ENCODE measurements at regions not wholly inside any gene's neighbourhood (a gene's known extent, or its start where the extent isn't known, plus 50 kb on each side); places are given as distances from the start of the nearest gene placed in this dataset.

DNA sequence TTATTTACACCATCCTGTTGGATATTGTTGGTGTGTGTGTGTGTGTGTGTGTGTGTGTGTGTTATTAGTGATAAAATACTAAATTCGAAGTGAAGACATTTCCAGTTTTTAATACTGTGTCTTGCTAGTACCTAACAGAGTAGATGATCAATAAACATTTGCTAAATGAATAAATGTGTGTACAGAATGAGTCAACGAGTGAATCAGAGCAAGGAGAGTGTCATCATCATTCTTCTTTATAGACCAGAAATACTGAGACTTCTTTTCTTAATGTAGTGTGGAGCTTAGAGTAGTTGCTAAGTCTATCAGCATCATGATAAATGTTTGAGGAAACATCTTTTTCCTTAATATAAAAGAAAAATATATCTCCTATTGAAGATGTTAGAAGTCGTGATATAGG, 169.7 kb upstream of the SATB2 start:
- no peak for DNase-seq

DNA sequence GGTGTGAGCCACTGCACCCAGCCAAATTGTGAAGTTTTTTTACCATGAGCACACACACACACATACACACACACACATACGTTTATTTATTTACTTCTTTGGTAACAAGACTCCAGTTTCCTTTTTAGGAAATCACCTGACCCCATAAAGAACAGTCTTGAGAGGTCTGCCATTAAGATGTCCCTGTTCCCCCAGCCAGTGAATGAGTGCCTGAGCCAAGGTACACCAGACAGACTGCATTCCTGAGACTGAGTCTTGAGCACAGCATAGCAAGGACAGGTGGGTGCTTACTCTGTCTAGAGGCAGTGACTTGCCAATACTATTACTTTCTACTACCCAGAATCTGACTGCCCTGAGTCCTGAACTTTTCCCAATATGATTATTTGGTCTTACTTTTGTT, 167.2 kb upstream of the SATB2 start:
- DNase-seq = no peak

DNA sequence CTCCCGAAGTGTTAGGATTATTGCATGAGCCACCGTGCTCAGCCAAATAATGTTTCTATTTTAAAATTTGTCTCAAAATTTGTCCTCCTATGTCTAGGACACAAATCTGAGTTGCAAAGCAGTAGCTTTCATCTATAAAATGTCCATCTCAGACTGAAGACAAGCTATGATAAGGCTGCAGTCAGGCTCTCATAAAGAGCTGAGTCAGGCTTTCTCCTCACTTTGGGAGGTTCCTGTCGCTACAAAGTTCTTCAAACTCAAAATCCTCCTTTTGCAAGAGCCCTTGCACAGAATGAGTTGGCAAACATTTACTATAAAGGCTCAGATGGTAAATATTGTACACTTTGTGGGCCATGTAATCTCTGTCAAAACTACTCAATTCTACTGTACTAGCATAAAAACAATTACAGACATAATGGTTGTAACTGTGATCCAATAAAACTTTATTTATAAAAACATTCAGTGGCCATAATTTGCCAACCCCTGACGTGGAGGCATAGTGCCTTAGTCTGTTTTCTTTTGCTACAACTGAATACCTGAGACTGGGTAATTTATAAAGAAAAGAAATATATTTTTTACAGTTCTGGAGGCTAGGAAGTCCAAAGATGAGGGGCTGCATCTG, 154.9 kb upstream of the SATB2 start:
- no peak for DNase-seq

DNA sequence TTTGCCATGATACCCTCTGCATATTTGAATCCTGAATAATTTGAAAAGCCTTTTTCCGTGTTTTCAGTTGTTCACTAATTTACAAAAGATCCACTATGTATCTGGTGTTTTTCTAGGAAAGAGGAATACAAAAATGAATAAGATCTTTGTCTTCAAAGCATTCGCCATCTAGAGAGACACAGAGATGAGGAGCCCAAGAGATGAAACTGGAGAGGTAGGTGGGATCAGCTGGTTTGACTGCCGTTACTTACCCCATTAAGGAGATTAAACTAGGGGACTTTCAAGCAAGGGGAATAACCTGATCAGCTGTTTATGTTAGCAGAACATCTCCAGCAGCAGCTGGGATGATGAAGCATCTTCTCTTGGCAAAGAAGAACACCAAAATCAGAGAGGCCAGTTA, 150.2 kb upstream of the SATB2 start:
- DNase-seq = no peak

DNA sequence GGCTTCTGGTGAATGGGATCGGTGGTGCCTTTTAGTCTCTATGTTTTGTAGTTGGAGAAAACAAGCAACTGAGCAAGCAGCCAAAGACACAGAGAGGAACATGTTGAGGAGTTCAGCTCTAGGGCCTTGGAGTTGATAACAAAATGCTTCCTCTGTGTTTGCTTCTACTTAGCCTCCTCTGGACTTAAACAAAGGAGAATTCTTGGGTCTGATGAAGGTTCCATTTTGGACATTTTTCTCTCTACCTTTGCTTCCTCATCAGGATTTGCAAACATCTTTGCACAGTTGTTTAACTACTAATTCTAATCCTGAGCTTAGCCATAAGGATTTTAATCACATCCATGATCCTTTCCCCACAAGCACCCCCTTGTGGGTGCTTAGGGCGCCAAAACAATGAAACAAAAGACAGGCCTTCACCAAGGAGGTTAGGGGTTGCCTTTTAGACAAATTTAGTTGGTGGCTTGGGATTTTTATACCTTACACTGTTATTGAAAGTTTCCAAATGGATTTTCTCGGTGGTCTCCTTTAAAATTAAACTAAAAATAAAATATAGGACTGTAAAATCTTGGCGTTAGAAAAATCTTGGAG, 148.5 kb upstream of the SATB2 start:
- DNase-seq = no peak

DNA sequence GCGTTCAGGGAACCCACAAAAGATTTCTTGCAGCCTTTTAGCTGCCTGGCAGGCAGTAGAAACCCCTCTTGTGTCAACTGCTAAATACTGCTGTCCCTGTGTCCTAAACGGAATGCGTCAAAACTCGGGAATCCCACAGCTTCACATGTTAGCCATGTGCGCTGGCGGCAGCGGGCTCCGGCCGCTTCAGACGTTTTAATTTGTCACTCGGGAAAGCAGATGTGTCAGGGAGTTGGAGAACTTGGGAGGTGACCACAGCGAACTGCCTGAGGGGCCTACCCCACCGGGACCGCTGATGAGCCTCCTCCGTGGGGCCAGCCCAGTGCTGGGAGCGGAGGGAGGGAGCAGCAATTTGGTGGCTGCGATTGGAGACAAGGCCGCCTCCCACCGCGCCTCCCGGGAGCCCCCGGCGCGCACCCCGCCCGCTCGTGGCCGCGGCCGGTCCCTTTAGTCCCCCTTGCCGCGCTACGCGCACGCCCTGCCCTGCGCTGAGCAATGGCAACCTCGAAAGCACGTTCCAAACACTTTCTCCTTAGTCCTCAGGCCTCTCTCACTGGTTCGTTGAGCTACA, 146.1 kb upstream of the SATB2 start:
- no peak for DNase-seq

DNA sequence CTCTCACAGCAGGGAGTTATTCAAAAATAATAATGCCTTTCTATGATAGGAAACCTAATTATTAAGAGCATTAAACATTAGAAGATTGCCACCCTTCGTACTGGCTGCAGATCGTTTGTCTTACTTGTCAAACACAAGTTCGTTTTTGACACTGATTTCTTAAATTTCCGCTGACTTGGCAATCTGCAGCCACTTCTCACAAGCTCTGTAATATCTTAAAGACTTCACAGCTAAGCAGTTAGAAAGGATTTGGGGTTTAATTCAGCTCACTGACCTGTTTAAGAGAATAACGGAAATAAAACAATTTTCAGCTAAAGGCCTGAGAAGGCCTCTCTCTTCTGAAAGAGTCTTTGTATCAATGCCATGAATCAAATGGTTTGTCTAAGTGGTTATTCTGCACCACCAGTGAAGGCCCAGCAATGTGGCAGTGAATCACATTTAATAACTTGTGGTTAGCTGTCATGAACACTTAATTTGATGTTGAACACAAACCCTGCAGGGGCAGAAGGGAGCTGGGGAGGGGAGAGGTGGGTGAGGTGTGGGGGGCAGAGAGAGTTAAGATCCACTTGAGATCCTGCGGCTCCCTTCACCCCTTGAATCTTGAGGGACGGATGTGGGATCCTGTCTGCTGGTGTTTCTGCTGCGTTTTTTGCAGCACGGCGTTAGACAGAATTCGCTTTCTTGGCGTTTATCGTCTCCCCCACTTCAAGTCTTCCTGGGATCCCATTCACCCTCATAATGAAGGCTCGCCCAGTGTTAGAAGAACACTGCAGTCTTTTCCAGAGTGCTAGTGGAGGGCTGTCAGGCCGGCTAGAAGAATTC, 145.4 kb upstream of the SATB2 start:
- no peak for DNase-seq

DNA sequence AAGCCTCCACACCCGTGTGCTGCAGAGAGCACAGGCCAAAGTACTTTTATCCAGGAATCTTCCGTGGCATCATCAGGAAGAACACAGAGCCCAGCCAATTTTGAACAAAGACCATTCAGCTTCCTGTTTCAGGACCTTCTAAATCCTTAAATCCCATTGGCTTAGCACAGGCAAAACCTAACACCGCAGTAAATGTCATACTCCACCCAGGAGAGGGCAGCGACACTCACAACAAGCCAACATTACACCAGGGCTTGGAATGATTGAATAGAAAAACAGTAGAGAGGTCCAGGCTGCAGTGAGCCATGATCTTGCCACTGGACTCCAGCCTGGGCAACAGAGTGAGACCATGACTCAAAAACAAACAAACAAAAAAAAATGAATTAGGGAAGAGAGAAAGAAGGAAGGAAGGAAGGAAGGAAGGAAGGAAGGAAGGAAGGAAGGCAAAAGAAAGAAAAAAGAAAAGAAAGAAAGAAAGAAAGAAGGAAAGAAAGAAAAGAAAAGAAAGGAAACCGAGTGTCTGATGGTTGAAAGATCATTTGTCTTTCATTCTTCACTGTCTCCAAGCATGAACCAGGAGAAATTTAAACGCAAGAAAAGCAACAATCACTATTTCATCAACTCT, 144.6 kb upstream of the SATB2 start:
- DNase-seq = no peak

DNA sequence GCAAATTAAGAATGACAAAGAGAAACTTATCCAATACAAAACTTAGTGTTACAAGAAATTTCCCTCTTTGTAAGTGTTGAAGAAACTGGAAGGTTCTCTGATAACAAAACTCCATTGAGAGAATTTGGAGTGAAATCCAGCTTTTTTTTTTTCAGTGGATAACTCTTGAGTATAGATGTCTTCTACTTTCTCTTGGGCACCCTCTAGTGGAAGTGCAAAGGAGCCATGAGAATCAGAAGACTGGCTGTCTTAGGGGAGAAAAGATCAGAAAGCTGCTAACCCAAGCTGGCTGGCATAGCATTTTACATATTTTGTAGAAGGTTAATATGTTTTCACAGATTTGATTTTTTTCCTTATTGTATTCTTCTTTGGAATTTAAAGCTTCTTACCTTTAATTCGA, 138.8 kb upstream of the SATB2 start:
- peak; percentile 12 for DNase-seq

DNA sequence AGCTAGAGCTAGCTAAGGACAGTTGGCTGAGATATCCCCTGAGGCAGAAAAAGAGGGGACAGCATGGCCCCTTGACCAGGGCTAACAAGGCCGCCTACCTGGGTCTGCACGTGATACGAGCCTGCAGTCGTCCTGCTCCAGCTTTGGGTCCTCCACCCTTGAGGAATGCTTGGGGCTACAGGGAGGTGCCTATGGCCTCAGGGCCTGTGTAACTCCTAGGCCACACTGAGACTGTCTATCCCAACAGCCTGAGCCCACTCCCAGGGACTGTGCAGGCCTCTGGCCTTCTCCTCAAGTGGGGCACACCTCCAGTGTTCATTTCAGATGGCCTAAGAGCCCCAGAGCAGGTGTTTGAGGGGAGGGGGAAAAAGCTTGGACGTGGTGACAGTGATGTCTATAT, 136.7 kb upstream of the SATB2 start:
- no peak for DNase-seq

DNA sequence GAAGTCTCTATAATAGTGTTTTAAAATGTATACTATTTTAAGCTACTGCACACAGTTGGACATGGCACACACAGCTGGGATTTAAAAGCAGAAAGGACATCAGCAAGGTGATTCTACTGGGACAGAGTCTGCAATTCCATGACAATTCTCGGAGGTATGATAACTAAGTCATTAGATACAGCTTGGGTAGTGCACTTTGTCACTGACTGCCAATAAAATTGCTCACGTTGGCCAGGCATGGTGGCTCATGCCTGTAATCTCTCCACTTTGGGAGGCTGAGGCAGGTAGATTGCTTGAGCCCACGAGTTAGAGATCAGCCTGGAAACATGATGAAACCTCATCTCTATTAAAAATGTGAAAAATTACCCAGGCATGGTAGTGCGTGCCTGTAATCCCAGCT, 134.1 kb upstream of the SATB2 start:
- DNase-seq = no peak

DNA sequence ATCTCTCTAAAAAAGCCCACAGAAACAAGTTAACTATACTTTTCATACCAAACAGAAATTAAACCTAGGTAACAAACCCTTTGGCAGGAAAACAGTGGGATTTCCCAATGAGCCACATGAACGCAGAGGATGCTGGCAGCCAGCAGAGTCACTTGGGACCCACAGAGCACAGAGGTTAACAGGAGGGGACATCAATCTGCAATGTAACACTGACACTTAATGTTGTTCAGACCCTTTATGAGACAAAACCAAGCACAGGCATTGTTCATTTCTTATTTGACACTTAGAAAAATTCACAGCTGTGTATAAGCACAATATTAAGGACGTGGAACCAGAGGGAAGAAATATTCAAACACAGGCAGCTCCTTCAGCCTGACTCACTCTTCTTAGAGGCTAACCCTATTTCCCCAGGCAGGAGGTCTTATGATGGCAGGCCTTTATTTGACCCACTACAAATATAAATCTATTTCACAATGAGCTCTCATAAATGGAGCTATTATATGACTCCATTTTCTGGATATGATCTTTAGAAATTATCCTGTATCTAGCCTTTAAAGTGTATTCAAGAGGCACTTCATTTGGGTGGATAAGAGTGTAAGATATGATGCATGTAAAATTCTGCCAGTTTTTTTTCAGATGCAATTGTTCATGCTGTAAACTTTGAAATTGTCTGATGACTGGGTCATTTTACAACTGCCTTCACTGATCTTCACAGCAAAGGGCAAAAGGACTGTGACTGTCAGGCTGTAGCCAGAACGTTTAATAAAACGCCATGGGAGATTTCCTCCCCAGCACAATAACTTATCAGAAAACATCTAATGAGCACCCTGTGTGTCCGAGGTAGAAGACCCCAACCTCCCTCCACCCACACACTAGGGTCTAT, 132.8 kb upstream of the SATB2 start:
- DNase-seq = no peak

DNA sequence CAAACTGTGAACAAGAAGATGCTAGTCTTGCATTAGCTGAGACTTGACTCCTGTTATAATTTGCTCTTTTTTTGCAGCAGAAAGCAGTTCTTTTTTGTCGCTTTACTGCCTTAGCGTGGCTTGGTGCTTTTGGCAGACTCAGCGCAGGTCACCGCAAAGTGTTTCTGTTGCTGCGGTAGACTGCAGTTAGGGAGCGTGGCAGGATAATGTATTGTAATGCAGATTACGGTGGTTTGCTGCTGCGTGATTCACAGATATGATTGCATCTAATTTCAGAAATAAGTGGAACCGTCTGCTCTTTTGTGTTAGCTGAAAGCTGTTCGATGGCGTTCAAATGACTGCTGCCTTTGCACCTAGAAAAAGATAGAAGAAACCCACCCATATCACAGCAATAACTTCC, 131.6 kb upstream of the SATB2 start:
- DNase-seq = no peak

DNA sequence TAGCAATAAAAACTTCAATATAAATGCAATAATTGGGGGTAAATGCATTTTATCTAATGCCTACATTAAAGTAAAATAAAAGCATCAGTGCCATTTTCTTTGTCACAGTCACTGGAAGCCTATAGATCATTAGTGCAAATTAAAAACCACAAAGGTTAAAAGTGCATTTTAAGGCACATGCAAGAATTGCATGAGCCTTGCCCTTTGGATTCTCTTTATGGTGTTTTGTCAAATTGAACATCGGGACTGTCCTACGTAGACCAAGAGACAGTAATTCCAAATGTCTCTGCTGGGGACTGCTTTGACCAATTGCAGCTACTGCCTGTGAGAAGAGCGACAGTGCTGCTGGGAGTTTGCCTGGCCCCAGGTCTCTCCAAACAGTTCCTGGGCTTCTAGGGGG, 130.3 kb upstream of the SATB2 start:
- DNase-seq = no peak

DNA sequence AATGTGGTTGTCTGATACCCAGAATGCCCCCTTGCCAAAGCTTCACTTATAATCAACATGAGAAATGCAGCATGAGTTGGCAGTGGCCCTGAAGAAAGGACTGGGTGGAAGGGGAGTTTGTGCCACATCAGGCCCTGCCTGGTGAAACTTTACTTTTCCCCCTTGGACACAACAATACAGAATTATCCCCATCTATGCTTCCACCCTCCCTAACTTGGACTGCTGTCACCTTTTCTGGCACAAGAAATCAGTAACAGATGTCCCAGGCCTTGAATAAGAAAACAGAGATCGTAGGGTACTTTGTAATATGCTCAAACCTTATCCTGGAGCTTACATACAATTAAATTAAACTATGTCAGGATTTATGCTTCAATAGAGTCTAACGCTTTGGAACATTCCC, 128.9 kb upstream of the SATB2 start:
- DNase-seq = no peak

DNA sequence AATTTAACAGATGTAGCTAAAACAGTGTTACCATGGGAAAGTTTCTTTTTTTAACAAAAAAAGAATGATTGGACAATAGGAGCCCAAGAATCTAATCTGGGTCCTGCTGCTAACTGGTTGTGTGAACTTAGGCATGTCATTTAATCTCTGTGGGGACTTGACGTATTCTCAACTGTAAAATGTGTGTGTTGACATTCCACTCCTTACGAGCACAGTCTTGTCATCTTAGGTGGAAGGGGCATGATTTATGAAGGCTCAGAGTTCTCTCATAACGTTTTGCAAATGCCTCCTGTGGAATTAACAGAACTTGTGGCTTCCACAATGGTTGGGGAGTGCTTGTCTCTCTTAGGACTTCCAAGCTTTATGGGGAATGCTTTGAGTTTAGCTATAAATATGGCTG, 125.9 kb upstream of the SATB2 start:
- no peak for DNase-seq

DNA sequence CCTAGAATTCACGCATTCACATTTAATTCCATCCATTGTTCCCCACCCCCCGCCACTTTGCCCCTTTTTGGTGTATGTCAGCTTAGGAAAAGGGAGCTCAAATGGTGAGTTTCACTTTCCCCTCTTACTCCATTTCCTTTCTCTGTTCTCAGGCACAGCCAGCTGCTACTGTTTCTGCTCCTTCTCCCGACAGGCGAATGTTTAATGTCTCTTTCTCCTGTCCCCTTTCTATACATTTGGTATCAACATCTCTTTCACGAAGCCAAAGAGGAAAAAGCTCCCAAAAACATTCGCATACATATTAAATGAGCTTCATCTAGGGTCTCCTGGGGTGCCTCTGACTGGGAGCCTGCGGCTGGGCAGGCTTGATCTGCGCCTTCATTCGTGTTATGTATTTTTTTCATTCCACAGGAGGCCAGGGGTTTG, 124.2 kb upstream of the SATB2 start:
- no peak for DNase-seq

DNA sequence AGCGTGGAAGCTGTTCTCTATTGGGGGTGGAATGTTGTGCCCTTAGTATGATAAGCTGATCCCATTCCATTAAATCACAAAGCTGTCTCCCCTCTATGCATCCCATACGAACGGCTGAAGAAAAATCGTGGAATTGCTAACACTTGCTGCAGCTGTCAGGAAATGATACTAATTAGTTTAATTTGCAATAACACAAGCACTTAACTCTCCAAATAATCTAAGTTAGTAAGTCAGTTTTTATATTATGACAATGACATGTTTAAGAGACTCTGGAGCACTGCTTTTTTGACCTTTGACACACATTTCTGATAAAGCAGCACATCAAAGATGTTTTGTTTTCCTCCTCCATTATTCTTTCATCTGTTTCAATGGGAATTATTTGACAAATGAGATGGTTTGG, 123.7 kb upstream of the SATB2 start:
- DNase-seq = no peak

DNA sequence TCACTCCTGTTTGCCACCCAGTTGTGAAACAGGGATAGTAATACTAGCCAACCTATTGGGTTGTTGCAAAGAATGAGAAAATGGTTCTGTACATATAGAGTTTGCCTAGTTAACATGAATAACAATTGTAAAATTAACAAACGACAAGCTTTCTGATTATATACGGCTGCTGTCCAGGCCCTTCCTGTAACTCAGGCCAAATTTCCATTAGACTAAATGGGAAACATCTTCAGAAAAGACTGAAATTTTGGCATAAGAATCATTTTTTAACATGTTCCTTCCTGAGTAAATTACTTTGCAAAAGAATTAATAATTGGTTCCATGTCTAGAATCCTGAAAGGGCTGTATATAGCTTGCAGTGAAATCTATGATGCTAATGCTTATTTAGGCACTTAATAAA, 117.7 kb upstream of the SATB2 start:
- DNase-seq = no peak

DNA sequence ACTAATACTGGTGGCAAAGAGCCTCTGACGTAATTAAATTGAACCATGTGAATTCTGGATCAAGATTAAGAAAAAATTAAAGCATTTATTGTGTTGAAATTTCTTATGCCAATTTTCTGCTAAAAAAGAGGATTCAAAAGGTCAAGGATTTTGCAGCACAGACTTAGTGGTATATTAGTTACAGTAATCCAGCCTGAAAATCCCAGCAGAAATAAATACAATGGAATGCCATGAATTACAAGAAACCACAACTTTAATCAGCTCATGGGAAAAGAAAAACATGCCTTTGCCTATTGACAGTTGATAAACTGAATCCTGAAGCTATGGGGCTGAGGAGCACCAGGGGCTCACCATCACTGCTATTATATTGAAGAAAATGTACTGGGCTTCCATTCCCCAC, 114.8 kb upstream of the SATB2 start:
- DNase-seq = no peak

DNA sequence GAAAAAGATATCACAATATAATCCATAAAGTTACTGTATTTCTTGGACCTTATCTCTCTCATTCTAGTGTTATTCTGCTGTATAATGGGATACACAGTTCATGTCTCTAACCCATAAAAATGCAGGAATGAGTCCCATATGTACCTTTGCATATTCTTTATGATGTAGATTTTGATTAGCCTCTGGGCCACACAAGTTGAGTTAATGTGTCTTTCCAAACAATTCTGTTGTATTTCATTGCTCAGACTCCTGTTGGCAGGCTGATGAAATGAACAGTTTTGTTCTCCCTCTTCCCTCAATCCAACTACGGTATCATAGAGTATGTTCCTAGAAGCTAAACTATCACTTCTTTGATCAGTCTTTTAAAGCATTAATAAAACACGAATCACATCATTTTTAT, 113.2 kb upstream of the SATB2 start:
- no peak for DNase-seq

DNA sequence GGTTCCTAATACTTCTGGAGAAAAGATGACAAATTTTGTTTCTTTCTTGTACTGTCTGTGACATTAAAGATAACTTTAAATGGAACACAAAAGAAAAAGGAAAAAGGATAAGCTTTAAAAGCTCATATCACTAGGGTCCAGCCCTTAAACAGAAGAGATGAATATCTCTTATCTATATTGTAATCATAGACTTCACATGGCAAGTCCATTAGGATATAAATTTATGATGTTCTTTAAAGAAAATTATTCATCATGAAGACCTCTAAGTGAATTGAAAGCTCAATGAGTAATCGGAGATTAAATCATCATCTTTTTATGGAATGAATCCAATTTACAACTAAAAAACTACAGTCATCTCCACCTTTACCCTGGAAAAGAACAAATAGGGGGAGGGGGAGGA, 111.6 kb upstream of the SATB2 start:
- DNase-seq = no peak

DNA sequence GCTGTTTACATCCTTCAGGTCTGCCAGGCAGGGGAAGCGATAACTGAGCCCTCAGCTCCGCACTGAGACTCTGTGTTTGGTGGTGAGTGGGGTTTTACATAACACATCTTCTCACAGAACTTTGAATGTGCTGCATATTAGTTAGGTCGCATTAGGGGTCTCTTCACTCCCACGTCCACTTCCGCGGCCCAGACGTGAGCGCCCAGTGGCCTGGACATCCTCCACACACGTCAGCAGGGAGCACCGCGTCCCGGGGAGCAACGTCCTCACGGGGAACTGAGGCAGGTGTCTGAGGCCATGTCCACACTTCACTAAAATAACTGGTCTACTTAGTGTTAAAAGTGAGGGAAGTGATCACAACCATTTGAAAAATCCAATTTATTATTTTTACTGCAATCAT, 100.4 kb upstream of the SATB2 start:
- no peak for DNase-seq

Measured in activated CD4-positive, alpha-beta T cell treated with anti-CD3 and anti-CD28 coated beads, Interleukin-2, Interleukin-6, amounts not matched to agents 100 ng/mL and 50 ng/mL, durations not matched to agents 16 hours and 8 hours (primary cell).